Kidney tubule cell (primary cell): ENCODE measurements at regions not wholly inside any gene's neighbourhood (a gene's known extent, or its start where the extent isn't known, plus 50 kb on each side); places are given as distances from the start of the nearest gene placed in this dataset.

Experiments
- DNase-seq: peaks from one replicate; pipeline ENCODE4 v3.0.0-alpha.2; 2018; ENCODE audit warnings: low spot score

DNA sequence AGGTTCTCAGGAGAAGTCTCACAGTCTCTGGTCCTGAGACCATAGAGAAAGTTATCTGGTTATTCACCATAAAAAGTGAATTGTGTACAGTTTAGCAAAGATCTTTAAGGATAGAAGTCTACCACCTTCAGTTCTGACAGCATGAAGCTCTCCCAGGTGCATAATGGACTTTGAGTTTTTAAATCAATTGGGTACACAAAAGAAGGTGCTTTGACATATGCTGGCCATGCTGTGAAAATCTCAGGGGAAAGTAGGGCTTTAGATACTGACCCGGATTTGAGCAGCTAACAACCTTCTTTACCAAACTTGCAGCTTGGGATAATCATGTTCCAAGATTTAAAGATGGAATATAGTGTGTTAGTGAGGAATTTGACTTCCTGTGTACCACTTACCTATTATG is 264.2 kb downstream of the ZSWIM6 start:
- no peak for DNase-seq

DNA sequence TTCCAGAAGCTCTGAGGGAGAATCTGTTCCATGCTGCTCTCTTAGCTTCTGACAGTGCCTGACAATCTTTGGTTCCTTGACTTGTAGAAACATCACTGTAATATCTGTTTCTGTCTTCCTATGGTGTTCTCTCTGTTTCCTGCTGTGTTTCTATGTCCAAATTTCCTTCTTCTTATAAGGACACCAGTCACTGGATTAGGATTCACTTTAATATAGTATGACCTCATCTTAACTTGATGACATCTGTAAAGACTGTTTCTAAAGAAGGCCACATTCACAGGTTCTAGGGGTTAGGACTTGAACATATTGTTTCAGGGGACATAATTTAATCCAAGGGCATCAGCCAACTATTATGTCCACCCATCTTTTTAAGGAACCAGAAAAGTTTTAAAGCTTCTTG is 265.6 kb downstream of the ZSWIM6 start:
- DNase-seq = no peak

- DNase-seq = no peak
These were observed 266.1 kb downstream of the ZSWIM6 start for GRCh38 chr5:61598126-61598525.

DNA sequence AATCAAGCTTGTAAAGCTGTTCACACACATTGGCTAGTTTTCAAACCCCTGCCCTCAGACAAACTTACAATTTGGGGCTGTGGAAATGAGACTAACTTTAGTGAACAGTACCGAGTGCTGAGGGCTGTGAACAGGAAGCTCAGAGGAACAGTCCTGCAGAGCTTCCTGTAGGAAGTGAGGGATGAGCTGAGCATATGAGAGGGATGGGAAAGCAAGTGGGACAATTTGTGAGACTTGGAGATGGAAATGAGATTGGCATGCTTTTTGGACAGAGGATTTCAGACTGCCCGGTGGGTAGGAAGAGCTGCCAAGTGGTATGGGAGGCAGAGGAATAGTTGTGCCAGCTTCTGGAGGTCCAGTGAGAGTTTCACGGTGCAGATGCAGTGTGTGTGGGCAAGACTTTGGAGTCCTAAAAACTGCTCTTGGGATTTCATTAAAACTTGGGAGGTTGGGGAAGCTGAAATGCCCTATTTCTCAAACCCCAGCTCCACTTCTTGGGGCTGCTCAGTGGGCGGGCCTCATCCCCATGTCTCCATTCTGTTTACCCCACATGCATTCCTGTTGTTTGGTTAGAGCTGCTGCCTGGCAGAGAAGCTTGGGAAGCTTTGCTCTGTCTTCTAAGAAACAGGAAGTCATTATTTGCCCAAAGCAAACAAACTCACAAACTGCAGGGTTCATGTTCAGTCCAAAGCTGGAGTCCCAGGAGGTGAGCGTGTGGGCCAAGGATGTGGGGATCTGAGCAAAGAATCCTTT is 267.5 kb downstream of the ZSWIM6 start:
- DNase-seq = peak; percentile 35

GRCh38 chr5:61600123-61600444 is 268.0 kb downstream of the ZSWIM6 start:
- no peak for DNase-seq

GRCh38 chr5:61600945-61601511 is 269.0 kb downstream of the ZSWIM6 start:
- DNase-seq = no peak

GRCh38 chr5:61603211-61603908 is 271.3 kb downstream of the ZSWIM6 start:
- DNase-seq = peak; percentile 21

DNA sequence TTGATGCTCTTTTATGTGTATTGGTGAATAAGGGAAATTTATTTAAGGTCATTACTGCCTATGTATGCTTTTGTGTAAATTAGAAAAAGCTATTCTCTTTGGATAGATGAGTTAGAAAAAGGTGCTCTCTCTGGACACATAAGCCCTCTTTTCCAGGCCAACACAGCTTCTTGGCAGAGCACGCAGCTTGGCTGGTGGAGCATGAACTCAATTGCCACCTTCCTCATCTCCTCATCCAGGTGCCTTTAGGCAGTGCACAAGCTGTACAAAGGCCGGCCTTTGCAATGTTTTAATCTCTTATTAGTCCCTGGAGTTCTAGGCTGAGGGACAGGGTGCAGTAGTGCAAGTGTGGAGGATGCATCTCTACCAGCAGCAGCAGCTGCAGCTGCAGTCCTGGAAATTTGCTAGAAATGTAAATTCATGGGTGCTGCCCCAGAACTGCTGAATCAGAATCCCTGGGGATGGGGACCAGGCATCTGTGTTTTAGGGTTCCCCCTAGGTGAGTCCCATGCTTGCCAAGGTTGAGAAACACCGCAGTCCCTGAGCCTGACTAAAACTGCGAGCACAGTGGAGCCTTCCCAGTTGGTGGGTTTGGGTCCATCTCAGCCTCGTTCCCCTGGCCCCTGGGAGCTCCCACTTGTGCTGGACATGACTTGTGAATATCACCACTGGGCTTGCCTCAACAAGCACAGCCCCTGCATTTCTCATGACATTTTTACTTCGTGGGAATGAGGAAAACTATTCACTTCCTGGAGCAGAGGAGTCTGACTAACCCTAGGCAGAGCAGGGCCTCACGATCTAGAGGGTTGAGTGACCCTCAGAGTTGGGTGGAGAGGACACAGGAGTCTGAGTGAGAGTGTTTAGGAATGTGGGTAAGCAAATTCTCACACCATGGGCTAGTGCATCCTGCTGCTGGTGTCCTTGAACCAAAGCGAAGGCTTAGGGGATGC is 272.3 kb downstream of the ZSWIM6 start:
- peak; percentile 66 for DNase-seq

- DNase-seq = no peak
These were observed 278.0 kb downstream of the ZSWIM6 start for GRCh38 chr5:61609840-61610677.

- DNase-seq = no peak
These were observed 278.6 kb downstream of the ZSWIM6 start for GRCh38 chr5:61610678-61611024.

GRCh38 chr5:61612431-61612830 is 280.4 kb downstream of the ZSWIM6 start:
- DNase-seq = no peak

GRCh38 chr5:61613679-61614078 is 281.6 kb downstream of the ZSWIM6 start:
- no peak for DNase-seq

DNA sequence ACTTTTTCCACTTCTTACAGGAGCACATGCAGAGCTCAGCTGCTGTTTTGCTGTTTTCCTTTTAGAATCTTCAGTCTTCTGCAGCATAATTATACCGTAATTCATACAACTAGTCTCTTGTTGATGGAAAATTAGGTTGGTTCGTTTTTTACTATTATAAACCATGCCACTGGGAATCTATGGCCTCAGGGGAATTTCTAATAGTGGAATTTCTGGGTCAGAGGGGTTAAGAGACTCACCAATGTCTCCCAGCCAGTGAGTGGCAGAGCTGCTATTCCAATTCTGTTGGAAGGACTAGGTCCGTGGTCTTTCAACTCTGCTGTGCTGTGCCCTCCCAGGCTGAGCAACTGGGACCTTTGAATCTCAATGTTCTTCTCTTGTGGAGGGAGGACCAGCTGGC is 282.5 kb downstream of the ZSWIM6 start:
- no peak for DNase-seq

DNA sequence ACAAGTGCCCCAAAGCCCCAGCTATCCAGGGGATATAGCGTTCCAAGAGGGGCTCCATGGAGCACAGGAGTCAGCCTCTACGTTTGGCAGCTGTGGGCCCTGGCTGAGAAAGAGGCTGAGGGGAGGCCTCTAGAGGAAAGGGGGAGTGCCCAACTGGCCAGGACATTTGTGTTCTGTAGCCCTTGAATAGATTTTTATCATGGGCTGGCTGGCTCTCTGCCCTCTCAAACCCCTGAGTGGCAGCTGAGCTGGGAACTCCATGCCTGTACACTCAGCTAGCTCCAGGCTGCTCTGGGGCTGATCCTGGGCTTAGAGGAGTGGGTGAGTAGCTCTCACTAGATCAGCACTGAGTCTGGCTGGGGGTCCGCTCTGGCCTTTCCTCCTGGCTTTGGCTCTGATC is 285.0 kb downstream of the ZSWIM6 start:
- no peak for DNase-seq

DNA sequence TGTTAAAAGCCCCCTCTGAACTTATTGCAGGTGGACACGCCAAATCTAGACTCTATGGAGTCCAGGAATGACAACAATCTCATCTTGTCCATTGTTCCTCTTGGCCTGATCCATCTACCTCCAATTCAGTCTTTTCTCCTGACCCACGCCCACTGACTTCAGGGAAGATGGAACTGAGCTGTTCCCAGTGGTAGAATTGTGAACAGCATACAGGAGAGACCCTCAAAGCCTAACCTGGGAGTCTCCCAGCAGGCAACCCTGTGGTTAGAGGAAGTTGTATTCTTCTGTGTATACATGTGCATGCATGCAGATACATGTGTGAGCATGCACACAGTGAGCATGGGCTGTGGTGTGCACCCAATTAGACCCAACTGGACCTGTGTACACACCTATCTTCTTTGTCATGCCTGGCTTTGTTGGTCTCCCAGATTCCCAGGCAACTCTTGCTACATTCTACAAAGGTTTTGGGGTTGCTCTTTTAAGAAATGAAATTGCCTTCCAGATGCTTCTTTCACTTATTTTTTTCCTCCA is 286.0 kb downstream of the ZSWIM6 start:
- DNase-seq = no peak

- no peak for DNase-seq
These were observed 286.5 kb downstream of the ZSWIM6 start for GRCh38 chr5:61618577-61618976.

GRCh38 chr5:61619289-61619688 is 287.2 kb downstream of the ZSWIM6 start:
- no peak for DNase-seq

DNA sequence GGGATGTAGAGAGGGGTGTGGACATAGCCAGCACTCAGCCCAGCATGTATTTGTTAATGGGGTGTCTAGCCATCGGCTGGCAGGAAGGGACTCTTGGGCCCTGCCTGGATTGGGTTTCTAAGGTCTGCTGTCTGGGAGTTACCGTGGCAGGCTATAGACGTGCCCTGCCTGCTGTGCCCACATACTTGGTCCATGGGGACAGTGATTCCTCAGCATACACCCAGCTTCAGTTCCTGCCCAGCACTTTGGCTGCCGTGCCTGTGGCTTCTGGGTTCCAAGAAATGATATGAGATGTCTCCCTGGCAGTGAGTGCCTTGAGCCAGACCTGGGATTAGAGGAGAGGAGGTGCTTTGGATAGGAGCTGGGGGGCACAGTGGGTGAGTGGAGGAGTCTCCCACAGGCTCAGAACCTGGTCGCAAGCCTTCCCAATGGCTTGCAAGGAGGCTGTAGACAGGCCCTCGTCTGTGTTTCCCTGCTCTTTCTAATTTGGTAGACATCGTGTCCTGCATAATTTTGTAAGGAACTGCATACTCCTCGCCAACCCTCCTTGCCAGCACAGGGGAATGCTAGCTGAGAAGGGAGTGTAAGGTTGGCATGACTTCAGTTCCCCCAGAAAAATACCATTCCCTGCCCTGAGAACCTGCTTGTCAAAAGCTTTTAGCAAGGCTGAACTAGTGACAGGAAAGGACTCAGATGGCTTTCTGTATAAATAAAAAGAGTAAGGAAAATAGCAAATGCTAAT is 287.9 kb downstream of the ZSWIM6 start:
- no peak for DNase-seq

GRCh38 chr5:61620699-61621182 is 288.7 kb downstream of the ZSWIM6 start:
- no peak for DNase-seq

GRCh38 chr5:61621202-61621650 is 289.2 kb downstream of the ZSWIM6 start:
- no peak for DNase-seq
